ENCODE measurements at regions not wholly inside any gene's neighbourhood (a gene's known extent, or its start where the extent isn't known, plus 50 kb on each side); places are given as distances from the start of the nearest gene placed in this dataset.

GRCh38 chr5:51172903-51173626 is 210.2 kb upstream of the ISL1 start:
- TF ChIP-seq CTCF (IDR thresholded peaks at IDR 0.05; ENCODE audit: low read depth, low read length): no peak
- DNase-seq (ENCODE audit: low read depth, low spot score): no peak
- in situ Hi-C loops (cut with HindIII; ENCODE audit: low sequenced_read_pairs): no loop called here
- H3K4me3 ChIP-seq (ENCODE audit: low read depth, low read length): no peak overlapping the region

GRCh38 chr5:51181208-51181894 is 201.9 kb upstream of the ISL1 start:
- no peak for DNase-seq (ENCODE audit: low read depth, low spot score)
- TF ChIP-seq CTCF (IDR thresholded peaks at IDR 0.05; ENCODE audit: low read depth, low read length): no peak
- no peak overlapping the region for H3K4me3 ChIP-seq (ENCODE audit: low read depth, low read length)
- in situ Hi-C loops (cut with HindIII; ENCODE audit: low sequenced_read_pairs): no loop called here

- no peak for TF ChIP-seq CTCF (IDR thresholded peaks at IDR 0.05; ENCODE audit: low read depth, low read length)
- H3K4me3 ChIP-seq (ENCODE audit: low read depth, low read length): no peak overlapping the region
- no peak for DNase-seq (ENCODE audit: low read depth, low spot score)
- in situ Hi-C loops (cut with HindIII; ENCODE audit: low sequenced_read_pairs): no loop called here
Measured at GRCh38 chr5:51185850-51186329, 197.4 kb upstream of the ISL1 start.

GRCh38 chr5:51188001-51188591 is 195.2 kb upstream of the ISL1 start:
- no peak for TF ChIP-seq CTCF (IDR thresholded peaks at IDR 0.05; ENCODE audit: low read depth, low read length)
- in situ Hi-C loops (cut with HindIII; ENCODE audit: low sequenced_read_pairs): no loop called here
- no peak for DNase-seq (ENCODE audit: low read depth, low spot score)
- H3K4me3 ChIP-seq (ENCODE audit: low read depth, low read length): no peak overlapping the region

GRCh38 chr5:51194671-51195070 is 188.6 kb upstream of the ISL1 start:
- in situ Hi-C loops (cut with HindIII; ENCODE audit: low sequenced_read_pairs): no loop called here
- no peak overlapping the region for H3K4me3 ChIP-seq (ENCODE audit: low read depth, low read length)
- no peak for TF ChIP-seq CTCF (IDR thresholded peaks at IDR 0.05; ENCODE audit: low read depth, low read length)
- DNase-seq (ENCODE audit: low read depth, low spot score): no peak

- no peak for DNase-seq (ENCODE audit: low read depth, low spot score)
- H3K4me3 ChIP-seq (ENCODE audit: low read depth, low read length): no peak overlapping the region
- no peak for TF ChIP-seq CTCF (IDR thresholded peaks at IDR 0.05; ENCODE audit: low read depth, low read length)
- in situ Hi-C loops (cut with HindIII; ENCODE audit: low sequenced_read_pairs): no loop called here
Measured at GRCh38 chr5:51201024-51201423, 182.2 kb upstream of the ISL1 start.

All from astrocyte of the spinal cord (primary cell).